Thoracic aorta (tissue), 2 donors: ENCODE measurements at regions not wholly inside any gene's neighbourhood (a gene's known extent, or its start where the extent isn't known, plus 50 kb on each side); places are given as distances from the start of the nearest gene placed in this dataset.
"Not testable (repeated sequence)": the region's sequence is repeated elsewhere in the genome, so short reads cannot be mapped to it uniquely, and the experiment has no call there.

Experiments
- ATAC-seq: fragments of 150-250 bp; one replicate; pipeline ENCODE4 v1.8.0; 2017; ENCODE audit warnings: low read depth; ENCODE audit not compliant: insufficient number of reproducible peaks, low FRiP score
- DNase-seq: peaks from one replicate; pipeline ENCODE4 v3.0.0-alpha.2; 2020; ENCODE audit warnings: low spot score
- H3K27ac ChIP-seq, 2 donors: fragments of 200-600 bp; sonication (generic); 1 replicate in 1 of 2; 2 replicates in 1 of 2; pipeline ENCODE4 v1.5.1; 2016; ENCODE audit warnings: mild to moderate bottlenecking in 2 of 2, moderate library complexity in 2 of 2
- H3K27me3 ChIP-seq: fragments of 200-600 bp; sonication (generic); replicated peaks from 2 replicates; pipeline ENCODE4 v1.6.0; 2016; ENCODE audit warnings: mild to moderate bottlenecking; ENCODE audit not compliant: insufficient read depth
- H3K36me3 ChIP-seq: fragments of 200-600 bp; sonication (generic); one replicate; pipeline ENCODE4 v1.5.1; 2016
- H3K4me1 ChIP-seq, 2 donors: fragments of 200-600 bp; sonication (generic); 1 replicate in 1 of 2; 2 replicates in 1 of 2; pipeline versions ENCODE4 v1.5.1 to v1.6.0; 2016; ENCODE audit warnings: low read depth in 2 of 2, mild to moderate bottlenecking in 1 of 2; ENCODE audit not compliant: control insufficient read depth in 1 of 2
- H3K4me3 ChIP-seq: fragments of 200-600 bp; sonication (generic); 2 replicates; pipeline ENCODE4 v1.5.1; 2016; ENCODE audit warnings: mild to moderate bottlenecking
- H3K9me3 ChIP-seq: fragments of 200-600 bp; sonication (generic); 2 replicates; pipeline ENCODE4 v1.5.1; 2016
- TF ChIP-seq, protein P1 (sequence below): fragments of 200-600 bp; sonication (generic); IDR thresholded peaks from one replicate; pipeline ENCODE4 v1.5.1; 2019; ENCODE audit warnings: antibody characterized with exemption

DNA sequence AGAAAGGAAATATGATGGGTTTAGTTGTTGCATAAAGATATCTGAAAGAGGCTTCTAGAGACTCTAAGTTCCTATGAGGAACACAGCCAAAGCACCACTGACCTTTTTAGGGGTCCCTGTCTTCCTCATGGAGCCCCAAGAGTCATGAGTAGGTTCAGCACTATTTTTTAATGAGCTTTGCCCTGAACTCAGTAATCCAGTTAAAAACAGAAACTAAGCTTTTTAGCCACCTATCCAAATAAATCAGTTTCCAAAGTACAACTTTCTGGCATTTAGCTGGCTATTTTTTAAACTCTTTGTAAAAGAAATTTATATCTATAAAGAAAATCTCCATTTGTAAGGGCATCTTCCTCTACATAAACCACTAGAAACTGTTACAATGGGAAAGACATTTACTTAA, 241.8 kb upstream of the UBASH3B start:
- TF ChIP-seq, protein P1, sequence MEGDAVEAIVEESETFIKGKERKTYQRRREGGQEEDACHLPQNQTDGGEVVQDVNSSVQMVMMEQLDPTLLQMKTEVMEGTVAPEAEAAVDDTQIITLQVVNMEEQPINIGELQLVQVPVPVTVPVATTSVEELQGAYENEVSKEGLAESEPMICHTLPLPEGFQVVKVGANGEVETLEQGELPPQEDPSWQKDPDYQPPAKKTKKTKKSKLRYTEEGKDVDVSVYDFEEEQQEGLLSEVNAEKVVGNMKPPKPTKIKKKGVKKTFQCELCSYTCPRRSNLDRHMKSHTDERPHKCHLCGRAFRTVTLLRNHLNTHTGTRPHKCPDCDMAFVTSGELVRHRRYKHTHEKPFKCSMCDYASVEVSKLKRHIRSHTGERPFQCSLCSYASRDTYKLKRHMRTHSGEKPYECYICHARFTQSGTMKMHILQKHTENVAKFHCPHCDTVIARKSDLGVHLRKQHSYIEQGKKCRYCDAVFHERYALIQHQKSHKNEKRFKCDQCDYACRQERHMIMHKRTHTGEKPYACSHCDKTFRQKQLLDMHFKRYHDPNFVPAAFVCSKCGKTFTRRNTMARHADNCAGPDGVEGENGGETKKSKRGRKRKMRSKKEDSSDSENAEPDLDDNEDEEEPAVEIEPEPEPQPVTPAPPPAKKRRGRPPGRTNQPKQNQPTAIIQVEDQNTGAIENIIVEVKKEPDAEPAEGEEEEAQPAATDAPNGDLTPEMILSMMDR: no peak
- Histone ChIP-seq H3K27me3 (no peaks in the 10 kb centered on the region), H3K4me1 (no peaks in the 10 kb centered on the region), H3K9me3 (peaks cover 9% of the 10 kb centered on the region), H3K27ac (no peak overlapping the region), H3K36me3 (no peaks in the 10 kb centered on the region), H3K4me3 (no peak overlapping the region)
- ATAC-seq: no peak
- DNase-seq: no peak

GRCh38 chr11:122412581-122412980, 242.9 kb upstream of the UBASH3B start:
- Histone ChIP-seq H3K27me3 (no peaks in the 10 kb centered on the region), H3K4me1 (no peaks in the 10 kb centered on the region), H3K9me3 (peaks cover 9% of the 10 kb centered on the region), H3K27ac (no peak overlapping the region), H3K36me3 (no peaks in the 10 kb centered on the region), H3K4me3 (no peak overlapping the region)
- DNase-seq (no peak), ATAC-seq (no peak)
- TF ChIP-seq, protein P1: no peak

GRCh38 chr11:122406466-122406865, 249.1 kb upstream of the UBASH3B start:
- ATAC-seq: no peak

GRCh38 chr11:122405547-122406341, 249.8 kb upstream of the UBASH3B start:
- TF ChIP-seq, protein P1: no peak
- Histone ChIP-seq H3K27me3 (no peaks in the 10 kb centered on the region), H3K36me3 (no peaks in the 10 kb centered on the region), H3K27ac (no peak overlapping the region), H3K4me1 (no peaks in the 10 kb centered on the region), H3K4me3 (no peak overlapping the region), H3K9me3 (no peaks in the 10 kb centered on the region)
- DNase-seq: no peak
- no peak for ATAC-seq

More at GRCh38 chr11:122406466-122406865, 249.1 kb upstream of the UBASH3B start:
- H3K4me3 ChIP-seq: no peak overlapping the region
- no peaks in the 10 kb centered on the region for H3K36me3 ChIP-seq
- H3K27ac ChIP-seq: no peak overlapping the region
- H3K9me3 ChIP-seq: no peaks in the 10 kb centered on the region
- TF ChIP-seq, protein P1: no peak
- no peak for DNase-seq
- H3K4me1 ChIP-seq: no peaks in the 10 kb centered on the region
- H3K27me3 ChIP-seq: no peaks in the 10 kb centered on the region

DNA sequence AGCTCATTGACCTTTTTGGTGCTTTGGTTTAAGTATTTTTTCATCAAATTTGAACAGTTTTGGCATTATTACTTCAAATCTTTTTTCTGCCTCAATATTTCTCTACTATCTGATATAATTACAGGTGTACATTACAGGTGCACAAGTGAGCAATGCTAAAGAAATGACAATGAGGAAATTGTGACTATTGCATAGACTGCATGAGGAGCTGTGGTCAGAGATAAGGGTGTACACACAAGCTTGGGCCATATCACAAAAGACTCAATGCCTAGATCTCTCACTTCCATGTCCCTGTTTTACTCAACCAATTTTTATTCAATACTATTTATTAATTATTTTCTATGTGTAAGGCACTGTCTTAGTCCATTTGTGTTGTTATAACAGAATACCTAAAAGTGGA, 251.0 kb upstream of the UBASH3B start:
- ATAC-seq (no peak), DNase-seq (no peak)
- no peak overlapping the region for H3K27ac ChIP-seq
- H3K9me3 ChIP-seq: no peaks in the 10 kb centered on the region
- TF ChIP-seq, protein P1: no peak
- H3K36me3 ChIP-seq: no peaks in the 10 kb centered on the region
- no peaks in the 10 kb centered on the region for H3K4me1 ChIP-seq
- H3K27me3 ChIP-seq: no peaks in the 10 kb centered on the region
- H3K4me3 ChIP-seq: no peak overlapping the region

DNA sequence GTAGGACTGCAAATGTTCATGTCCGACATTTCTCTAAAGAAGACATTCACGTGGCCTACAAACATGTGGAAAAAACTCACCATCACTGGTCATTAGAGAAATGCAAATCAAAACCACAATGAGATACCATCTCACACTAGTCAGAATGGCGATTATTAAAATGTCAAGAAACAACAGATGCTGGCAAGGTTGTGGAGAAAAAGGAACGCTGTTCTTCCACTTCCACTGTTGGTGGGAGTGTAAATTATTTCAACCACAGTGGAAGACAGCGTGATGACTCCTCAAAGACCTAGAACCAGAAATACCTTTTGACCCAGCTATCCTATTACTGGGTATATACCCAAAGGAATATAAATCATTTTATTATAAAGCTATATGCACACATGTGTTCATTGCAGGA, 253.9 kb upstream of the UBASH3B start:
- not testable (repeated sequence) for H3K36me3 ChIP-seq, H3K27me3 ChIP-seq, H3K4me3 ChIP-seq, H3K27ac ChIP-seq, DNase-seq, H3K9me3 ChIP-seq, H3K4me1 ChIP-seq, ATAC-seq
